ENCODE measurements at regions not wholly inside any gene's neighbourhood (a gene's known extent, or its start where the extent isn't known, plus 50 kb on each side); places are given as distances from the start of the nearest gene placed in this dataset.

GRCh38 chr12:94095618-94096017 is 52.8 kb upstream of the PLXNC1 start:
- no peak for TF ChIP-seq CTCF (IDR thresholded peaks at IDR 0.05 in 2 of 3, conservative IDR thresholded peaks at IDR 0.05 in 1 of 3; ENCODE audit: borderline replicate concordance in 1 of 3, insufficient read depth in 1 of 3, low read depth in 2 of 3, low read length in 2 of 3)
- TF ChIP-seq REST (IDR thresholded peaks at IDR 0.05; ENCODE audit: low read depth): no peak
- TF ChIP-seq CBX3 (IDR thresholded peaks at IDR 0.05; ENCODE audit: low read depth): no peak
- TF ChIP-seq JUND (IDR thresholded peaks at IDR 0.05): no peak
- TF ChIP-seq POLR2AphosphoS5 (IDR thresholded peaks at IDR 0.05; ENCODE audit: low read depth, low read length): no peak
- no peak for TF ChIP-seq SRF (IDR thresholded peaks at IDR 0.05; ENCODE audit: low read depth)
- no peak for TF ChIP-seq ATF3 (IDR thresholded peaks at IDR 0.05)
- no peak for TF ChIP-seq FOSL1 (IDR thresholded peaks at IDR 0.05; ENCODE audit: low read depth)
- no peak for TF ChIP-seq MAX (IDR thresholded peaks at IDR 0.05)
- no peak for TF ChIP-seq RAD21 (IDR thresholded peaks at IDR 0.05; ENCODE audit: low read depth)
- TF ChIP-seq TCF7L2 (IDR thresholded peaks at IDR 0.05; ENCODE audit: borderline replicate concordance, extremely low read depth, insufficient read depth, insufficient read length): no peak

Measured in HCT116 (cell line).